RPMI8226 (cell line): ENCODE measurements at regions not wholly inside any gene's neighbourhood (a gene's known extent, or its start where the extent isn't known, plus 50 kb on each side); places are given as distances from the start of the nearest gene placed in this dataset.
"Not testable (repeated sequence)": the region's sequence is repeated elsewhere in the genome, so short reads cannot be mapped to it uniquely, and the experiment has no call there.

ENCODE experiments used
- DNase-seq: peaks from one replicate; pipeline ENCODE4 v3.0.0-alpha.2; 2015

GRCh38 chr20:29883514-29884219, 1373.8 kb upstream of the DEFB115 start:
- not testable (repeated sequence) for DNase-seq

DNA sequence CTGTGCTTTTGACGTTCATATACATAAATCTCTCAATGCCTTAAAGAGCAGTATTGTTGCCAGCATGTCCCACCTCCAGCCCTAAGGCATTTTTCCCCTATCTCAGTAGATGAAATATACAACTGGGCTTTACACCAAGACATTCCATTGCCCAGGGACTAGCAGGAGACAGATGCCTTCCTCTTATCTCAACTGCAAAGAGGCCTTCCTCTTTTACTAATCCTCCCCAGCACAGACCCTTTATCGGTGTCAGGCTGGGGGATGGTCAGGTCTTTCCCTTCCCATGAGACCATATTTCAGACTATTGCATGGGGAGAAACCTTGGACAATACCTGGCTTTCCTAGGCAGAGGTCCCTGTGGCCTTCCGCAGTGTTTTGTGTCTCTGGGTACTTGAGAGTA, 1373.1 kb upstream of the DEFB115 start:
- DNase-seq = not testable (repeated sequence)

GRCh38 chr20:29885282-29886185, 1371.9 kb upstream of the DEFB115 start:
- DNase-seq = not testable (repeated sequence)

GRCh38 chr20:29891555-29891954, 1365.9 kb upstream of the DEFB115 start:
- DNase-seq = not testable (repeated sequence)
